Astrocyte of the hippocampus (primary cell): ENCODE measurements at regions not wholly inside any gene's neighbourhood (a gene's known extent, or its start where the extent isn't known, plus 50 kb on each side); places are given as distances from the start of the nearest gene placed in this dataset.

ENCODE experiments used
- DNase-seq: peaks from one replicate; pipeline ENCODE4 v3.0.0; 2011; ENCODE audit warnings: low read depth, low spot score

GRCh38 chr7:153832160-153832559, 220.0 kb upstream of the DPP6 start:
- DNase-seq, result no peak

GRCh38 chr7:153835103-153835502, 217.1 kb upstream of the DPP6 start:
- DNase-seq, result no peak

- DNase-seq, result no peak
Observed at GRCh38 chr7:153835712-153836265, 216.4 kb upstream of the DPP6 start.

- no peak for DNase-seq
Observed at GRCh38 chr7:153838591-153838990, 213.6 kb upstream of the DPP6 start.

GRCh38 chr7:153840861-153841260, 211.3 kb upstream of the DPP6 start:
- DNase-seq, result no peak

- DNase-seq, result no peak
Observed at GRCh38 chr7:153847828-153848227, 204.4 kb upstream of the DPP6 start.

- no peak for DNase-seq
Observed at GRCh38 chr7:153852261-153852660, 199.9 kb upstream of the DPP6 start.

GRCh38 chr7:153858355-153858754, 193.8 kb upstream of the DPP6 start:
- DNase-seq, result peak; percentile 6

- DNase-seq, result no peak
Observed at GRCh38 chr7:153859239-153859638, 193.0 kb upstream of the DPP6 start.

- DNase-seq, result peak; percentile 27
Observed at GRCh38 chr7:153886506-153887441, 165.4 kb upstream of the DPP6 start.

- DNase-seq, result no peak
Observed at GRCh38 chr7:153887749-153888569, 164.2 kb upstream of the DPP6 start.

- no peak for DNase-seq
Observed at GRCh38 chr7:153891990-153892389, 160.2 kb upstream of the DPP6 start.

GRCh38 chr7:153902862-153903261, 149.3 kb upstream of the DPP6 start:
- DNase-seq, result no peak

- DNase-seq, result no peak
Observed at GRCh38 chr7:153912211-153912610, 140.0 kb upstream of the DPP6 start.

GRCh38 chr7:153920126-153920525, 132.1 kb upstream of the DPP6 start:
- DNase-seq, result no peak

GRCh38 chr7:153920897-153921296, 131.3 kb upstream of the DPP6 start:
- no peak for DNase-seq

GRCh38 chr7:153921408-153921807, 130.8 kb upstream of the DPP6 start:
- DNase-seq, result no peak

GRCh38 chr7:153930696-153931095, 121.5 kb upstream of the DPP6 start:
- no peak for DNase-seq

GRCh38 chr7:153934048-153934447, 118.2 kb upstream of the DPP6 start:
- DNase-seq, result no peak

- DNase-seq, result no peak
Observed at GRCh38 chr7:153934629-153935028, 117.6 kb upstream of the DPP6 start.

- DNase-seq, result no peak
Observed at GRCh38 chr7:153935095-153935494, 117.1 kb upstream of the DPP6 start.

GRCh38 chr7:153938451-153938850, 113.7 kb upstream of the DPP6 start:
- no peak for DNase-seq
